ENCODE measurements at regions not wholly inside any gene's neighbourhood (a gene's known extent, or its start where the extent isn't known, plus 50 kb on each side); places are given as distances from the start of the nearest gene placed in this dataset.

DNA sequence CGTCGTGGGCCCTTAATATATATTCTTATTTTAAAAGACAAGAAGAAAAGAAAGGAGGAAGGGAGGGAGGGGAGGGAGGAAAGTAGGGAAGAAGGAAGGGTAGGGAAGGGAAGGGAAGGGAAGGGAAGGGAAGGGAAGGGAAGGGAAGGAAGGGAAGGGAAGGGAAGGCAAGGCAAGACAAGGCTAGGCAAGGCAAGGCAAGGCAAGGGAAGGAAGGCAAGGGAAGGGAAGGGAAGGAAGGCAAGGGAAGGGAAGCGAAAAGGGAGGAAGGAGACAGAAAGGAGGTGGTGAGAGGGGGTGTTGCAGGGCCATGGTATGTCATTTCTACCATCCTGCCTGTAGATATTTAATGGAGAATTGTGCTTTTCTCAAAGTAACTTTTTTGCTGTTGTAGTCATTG, 83.9 kb upstream of the BTBD3 start:
- TF ChIP-seq ESRRG (CRISPR knock-in tag; IDR thresholded peaks at IDR 0.05) = no peak
- TF ChIP-seq ZFP30 (CRISPR knock-in tag; IDR thresholded peaks at IDR 0.05) = no peak
- TF ChIP-seq ZNF565 (CRISPR knock-in tag; conservative IDR thresholded peaks at IDR 0.05; ENCODE audit: low read depth) = no peak
- TF ChIP-seq ISL1 (CRISPR knock-in tag; IDR thresholded peaks at IDR 0.05) = no peak
- no peak for TF ChIP-seq ZNF8 (CRISPR knock-in tag; IDR thresholded peaks at IDR 0.05)
- TF ChIP-seq RARB (CRISPR knock-in tag; IDR thresholded peaks at IDR 0.05) = no peak
- no peak for TF ChIP-seq SNAI2 (CRISPR knock-in tag; IDR thresholded peaks at IDR 0.05)
- TF ChIP-seq CREB5 (CRISPR knock-in tag; IDR thresholded peaks at IDR 0.05; ENCODE audit: low read depth) = no peak
- no peak for TF ChIP-seq TOX (CRISPR knock-in tag; IDR thresholded peaks at IDR 0.05; ENCODE audit: borderline replicate concordance)
- TF ChIP-seq PPARA (CRISPR knock-in tag; IDR thresholded peaks at IDR 0.05; ENCODE audit: borderline replicate concordance) = no peak
- TF ChIP-seq, protein P1, sequence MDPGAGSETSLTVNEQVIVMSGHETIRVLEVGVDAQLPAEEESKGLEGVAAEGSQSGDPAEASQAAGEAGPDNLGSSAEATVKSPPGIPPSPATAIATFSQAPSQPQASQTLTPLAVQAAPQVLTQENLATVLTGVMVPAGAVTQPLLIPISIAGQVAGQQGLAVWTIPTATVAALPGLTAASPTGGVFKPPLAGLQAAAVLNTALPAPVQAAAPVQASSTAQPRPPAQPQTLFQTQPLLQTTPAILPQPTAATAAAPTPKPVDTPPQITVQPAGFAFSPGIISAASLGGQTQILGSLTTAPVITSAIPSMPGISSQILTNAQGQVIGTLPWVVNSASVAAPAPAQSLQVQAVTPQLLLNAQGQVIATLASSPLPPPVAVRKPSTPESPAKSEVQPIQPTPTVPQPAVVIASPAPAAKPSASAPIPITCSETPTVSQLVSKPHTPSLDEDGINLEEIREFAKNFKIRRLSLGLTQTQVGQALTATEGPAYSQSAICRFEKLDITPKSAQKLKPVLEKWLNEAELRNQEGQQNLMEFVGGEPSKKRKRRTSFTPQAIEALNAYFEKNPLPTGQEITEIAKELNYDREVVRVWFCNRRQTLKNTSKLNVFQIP (CRISPR knock-in tag; IDR thresholded peaks at IDR 0.05; ENCODE audit: borderline replicate concordance, low read depth) = no peak
- TF ChIP-seq TCF4 (CRISPR knock-in tag; IDR thresholded peaks at IDR 0.05; ENCODE audit: borderline replicate concordance) = no peak
- no peak for TF ChIP-seq PATZ1 (CRISPR knock-in tag; IDR thresholded peaks at IDR 0.05; ENCODE audit: borderline replicate concordance)
